GM19397 (cell line): ENCODE measurements at regions not wholly inside any gene's neighbourhood (a gene's known extent, or its start where the extent isn't known, plus 50 kb on each side); places are given as distances from the start of the nearest gene placed in this dataset.
A peak's percentile ranks its signal among the peaks of the same experiment; 100 is the strongest.
"Not testable (repeated sequence)": the region's sequence is repeated elsewhere in the genome, so short reads cannot be mapped to it uniquely, and the experiment has no call there.

Experiments
- ATAC-seq: cut with Tn5 transposase; IDR thresholded peaks from one replicate; pipeline ENCODE4 v1.9.1; 2021; ENCODE audit warnings: mild to moderate bottlenecking, moderate library complexity; ENCODE audit not compliant: unreplicated experiment

DNA sequence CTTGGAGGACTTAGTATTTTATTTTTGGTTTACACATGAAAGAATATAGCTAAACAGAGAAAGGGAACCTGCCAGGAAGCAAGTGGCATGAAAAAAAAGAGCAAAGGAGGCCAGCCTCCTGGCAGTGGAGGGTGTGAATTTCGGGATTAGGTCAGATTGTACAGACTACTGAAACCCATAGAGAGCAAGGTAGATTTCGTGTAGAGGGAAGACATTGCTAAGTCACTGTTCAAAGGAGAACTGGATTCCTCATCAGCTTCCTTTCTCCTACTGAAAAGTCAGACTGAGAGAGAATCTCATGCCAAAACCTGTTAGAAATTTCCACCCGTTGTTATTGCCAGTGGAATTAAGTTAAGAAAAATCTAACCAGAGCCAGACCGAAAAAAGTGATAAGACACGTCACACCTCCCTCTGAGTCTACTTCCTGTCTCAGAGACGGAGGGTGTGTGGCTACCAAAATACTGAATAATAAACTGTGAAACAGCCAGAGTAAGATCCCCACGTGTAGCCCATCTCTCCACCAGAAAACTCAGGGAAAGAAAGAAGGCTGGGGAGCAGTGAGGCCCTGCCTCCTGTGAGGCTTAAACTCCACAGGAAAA, 118.8 kb downstream of the SKIDA1 start:
- ATAC-seq: no peak

DNA sequence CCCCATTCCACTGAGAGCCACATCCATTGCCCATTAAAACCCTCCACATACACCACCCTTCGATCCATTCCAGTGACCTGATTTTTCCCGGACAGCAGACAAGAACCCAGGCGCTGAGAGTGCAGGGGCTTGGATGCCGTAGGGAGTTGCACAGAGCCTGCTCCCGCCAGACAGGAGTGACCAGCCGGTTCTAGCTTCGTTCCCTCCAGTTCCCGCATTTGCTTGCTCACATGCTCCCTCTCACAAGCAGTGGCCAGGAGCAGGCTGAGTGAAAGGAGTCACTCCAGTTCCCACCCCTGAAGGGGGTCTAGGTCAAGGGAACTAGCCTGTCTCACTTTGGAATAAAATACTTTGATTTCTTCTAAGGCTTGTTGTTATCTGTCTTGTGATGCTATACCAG, 119.5 kb downstream of the SKIDA1 start:
- no peak for ATAC-seq

DNA sequence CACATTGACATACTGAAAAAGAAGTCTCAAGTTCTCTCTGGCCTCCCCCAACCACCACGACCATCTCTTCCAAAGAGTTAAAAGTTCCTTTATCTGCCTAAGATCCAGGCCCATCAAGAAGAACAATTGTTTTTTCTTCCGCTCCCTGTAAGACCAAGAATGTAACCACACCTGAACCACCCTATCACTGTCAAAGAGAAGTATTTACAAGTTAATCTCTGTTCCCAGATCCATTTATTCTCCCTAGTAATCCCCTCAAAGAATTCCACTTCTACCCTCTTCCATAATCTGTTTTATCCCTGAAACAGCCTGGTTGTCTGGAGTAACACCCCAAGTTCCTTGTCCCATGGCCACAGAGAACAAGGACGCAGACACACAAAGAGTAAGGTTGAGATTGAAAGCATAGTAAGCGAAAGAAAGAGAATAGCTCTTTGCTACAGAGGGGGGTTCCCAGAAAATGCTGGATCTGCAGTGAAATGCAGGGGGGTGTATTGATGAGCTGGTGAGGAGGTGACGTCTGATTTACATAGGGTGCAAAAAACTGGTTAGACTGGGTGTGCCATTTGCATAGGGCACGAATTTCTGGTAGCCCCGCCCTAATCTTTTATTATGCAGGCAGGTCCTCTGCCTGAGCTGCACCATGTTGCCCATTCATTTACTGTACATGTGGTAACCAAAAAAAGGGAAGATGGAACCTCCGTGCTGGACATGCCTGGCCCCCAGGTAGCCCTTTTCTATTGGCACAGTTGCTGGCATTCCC, 122.0 kb downstream of the SKIDA1 start:
- no peak for ATAC-seq

DNA sequence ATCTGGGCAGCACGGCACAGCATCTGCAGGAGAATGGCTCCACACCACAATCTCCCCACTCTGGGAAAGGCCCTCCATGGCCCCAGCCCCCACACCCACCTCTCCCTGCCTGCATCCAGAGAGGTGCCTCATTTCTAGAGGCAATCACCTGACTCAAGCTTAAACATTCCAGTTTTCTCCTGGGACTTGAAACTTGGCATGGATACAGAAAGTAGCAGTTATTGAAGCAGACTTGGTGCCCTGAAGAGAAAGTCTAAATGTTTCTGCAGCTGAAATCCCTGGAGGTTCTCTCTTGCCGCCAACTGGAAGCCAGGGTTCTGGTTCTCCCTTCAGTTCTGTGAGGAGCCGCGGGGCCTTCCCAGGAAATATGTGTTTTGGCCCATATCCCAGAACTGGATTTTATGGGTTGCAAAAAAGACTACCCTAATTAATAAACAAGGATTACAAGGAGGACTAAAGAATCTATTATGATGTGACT, 122.8 kb downstream of the SKIDA1 start:
- ATAC-seq: no peak

DNA sequence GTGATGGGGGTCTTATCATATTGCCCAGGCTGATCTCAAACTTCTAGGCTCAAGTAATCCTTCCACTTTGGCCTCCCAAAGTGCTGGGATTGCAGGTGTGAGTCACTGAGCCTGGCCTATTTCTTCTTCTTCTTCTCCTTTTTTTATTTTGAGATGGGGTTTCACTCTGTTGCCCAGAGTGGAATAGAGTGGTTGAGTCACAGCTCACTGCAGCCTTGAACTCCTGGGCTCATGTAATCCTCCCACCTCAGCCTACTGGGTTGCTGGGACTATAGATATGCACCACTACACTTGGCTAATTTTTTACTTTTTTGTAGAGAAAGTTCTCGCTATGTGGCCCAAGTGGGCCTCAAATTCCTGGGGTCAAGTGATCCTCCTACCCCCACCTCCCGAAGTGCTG, 124.3 kb downstream of the SKIDA1 start:
- ATAC-seq: no peak

DNA sequence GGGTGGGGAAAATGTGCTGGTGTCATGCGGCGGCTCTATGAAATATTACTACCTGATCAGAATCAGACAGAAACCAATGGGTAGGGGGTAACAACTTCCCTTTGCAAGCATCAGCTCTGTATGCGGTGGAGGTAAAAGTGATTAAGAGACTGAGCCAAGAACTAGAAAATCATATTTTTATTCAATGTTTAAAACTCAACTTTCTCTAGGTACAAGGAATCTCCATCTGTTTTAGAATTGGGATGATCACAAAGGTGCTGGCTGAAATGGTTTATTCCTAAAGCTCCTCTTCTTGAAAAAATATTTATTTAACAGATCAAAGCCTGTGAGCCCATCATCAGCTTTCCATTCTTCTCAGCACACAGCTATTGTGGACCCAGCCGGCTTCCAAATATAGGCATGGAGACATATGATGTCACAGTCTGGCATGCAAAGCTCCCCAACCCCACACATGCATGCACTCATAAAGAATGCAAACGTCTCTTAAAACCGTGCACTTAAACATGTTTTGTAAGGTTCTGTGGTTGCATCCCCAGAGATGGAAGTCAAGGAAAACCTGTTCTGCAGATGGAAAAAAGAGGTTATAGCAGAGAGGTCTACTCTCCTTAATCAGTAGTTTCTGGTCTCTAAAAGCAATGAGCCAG, 126.0 kb downstream of the SKIDA1 start:
- no peak for ATAC-seq

DNA sequence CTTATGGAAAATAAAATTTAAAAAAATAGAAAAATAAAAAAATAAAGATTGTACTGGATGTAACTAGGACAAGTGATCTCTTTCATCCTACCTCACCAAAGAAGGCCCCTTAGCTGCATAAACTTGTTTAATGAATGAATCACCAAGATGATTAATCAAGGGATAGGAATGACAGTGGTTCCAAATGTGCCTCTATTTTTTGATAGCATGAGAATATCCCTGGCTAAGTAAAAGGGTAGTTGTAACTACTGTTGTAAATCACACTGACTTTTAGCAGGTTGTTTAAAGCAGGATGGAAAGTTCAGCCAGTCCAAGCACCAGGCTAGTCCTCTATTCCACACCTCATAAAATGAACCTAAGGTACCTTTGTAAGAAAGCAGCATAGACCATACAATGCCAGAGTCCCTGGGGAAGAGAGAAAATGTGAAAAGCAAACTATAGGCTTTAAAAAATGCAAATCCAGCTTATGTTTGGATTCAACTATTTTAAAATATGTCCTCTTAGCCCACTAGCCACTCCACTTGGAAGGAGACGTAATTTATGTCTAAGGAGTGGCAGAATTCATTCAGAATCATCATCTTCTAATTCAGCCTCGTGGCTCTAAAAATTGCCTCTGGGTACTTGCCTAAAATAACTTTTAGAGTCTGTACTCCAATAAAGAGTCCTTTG, 126.8 kb downstream of the SKIDA1 start:
- ATAC-seq: no peak

DNA sequence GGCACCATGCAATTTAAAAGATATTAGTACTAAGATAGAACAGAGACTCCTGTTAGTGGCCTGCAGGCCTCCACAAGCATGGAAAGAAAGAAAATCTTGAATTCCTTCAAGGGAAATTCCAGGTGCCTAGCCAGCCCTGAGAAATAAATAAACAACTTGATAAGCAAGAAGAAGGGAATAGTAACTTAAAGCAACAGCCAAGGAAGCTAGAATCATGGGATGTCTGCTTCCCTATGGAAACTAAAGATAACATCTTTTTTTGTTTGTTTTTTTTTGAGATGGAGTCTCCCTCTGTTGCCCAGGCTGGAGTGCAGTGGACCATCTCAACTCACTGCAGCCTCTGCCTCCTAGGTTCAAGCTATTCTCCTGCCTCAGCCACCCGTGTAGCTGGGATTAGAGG, 128.6 kb downstream of the SKIDA1 start:
- no peak for ATAC-seq

DNA sequence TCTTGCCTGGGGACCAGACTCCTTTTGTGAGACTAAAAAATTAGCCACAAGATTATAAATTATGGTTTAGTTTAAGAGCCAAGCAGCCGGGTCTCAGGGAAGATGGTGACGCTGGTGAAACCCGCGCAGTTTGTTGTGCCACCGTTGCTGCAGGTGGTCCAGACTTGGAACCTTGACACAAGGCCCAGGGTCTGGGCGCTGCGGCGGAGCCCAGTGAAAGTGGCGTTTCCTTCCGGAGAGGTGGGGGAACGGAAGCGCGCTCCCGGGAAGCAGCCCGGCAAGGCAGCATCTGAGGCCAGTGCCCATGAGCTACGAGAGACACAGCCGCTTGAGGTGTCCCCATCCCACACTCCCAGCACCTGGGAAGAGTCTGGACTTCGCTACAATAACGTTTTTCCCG, 131.6 kb downstream of the SKIDA1 start:
- no peak for ATAC-seq

DNA sequence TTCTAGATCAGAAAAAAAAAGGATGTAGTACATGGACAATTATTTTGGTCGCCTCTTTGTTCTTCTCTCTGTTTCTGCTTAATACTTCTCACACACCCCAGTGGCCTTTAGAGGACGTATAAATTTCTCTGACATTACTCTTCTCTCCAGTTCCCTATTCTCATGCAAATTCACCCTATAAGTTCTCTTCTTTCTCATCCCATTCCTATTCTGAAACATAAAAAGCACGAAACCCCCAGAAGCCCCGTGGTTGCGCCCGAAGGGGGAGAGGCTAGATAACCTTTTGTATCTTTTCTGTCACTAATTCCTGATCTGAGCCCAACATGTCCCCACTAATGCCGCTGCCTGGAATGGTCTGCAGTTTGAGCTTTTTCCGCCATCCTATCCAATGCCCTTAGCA, 136.9 kb downstream of the SKIDA1 start:
- no peak for ATAC-seq

DNA sequence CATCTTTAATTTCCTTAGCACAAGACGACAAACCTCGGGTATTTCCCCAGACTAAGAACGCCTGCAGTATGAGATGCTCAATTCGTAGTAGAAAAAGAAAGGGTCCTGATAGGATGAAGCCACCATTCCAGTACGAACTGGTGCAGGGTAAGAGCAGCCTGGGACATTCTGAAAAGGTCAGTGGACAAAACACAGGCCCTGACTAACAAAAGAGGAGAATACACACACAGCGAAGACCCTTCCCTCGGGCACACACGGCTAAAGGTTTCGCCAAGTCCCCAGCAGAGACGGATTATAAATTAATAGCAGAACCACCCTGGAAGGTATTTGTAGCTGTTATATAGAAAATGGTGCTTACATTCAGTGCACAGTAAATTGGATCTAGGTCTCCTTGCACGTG, 137.6 kb downstream of the SKIDA1 start:
- ATAC-seq: no peak

DNA sequence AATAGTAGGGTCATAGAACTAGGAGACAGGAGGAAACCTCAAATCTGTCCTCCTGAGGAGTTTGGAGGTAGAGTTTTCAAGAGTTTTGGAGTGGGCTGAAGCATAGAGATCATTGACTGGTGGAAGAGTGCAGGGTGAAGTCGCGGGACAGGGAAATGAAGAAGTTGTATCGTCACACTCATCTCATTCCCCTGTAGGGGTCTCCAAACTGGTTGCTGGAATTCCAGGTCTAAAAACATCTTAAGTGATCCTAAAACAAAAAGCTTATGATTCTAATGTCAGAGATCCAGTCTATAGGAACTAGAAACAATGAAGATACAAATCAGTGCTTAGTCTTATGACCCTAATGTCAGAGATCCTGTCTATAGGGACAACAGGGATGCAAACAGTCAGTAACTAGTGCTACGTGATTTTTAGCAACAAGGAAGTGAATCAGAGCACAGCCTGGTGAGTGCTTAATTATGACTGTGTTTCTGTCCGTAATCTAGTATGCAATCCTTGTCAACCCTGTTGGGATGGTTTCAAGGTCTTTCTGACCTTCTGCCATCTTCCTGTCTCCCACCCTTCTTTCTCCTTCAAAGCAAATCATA, 139.4 kb downstream of the SKIDA1 start:
- ATAC-seq: no peak

DNA sequence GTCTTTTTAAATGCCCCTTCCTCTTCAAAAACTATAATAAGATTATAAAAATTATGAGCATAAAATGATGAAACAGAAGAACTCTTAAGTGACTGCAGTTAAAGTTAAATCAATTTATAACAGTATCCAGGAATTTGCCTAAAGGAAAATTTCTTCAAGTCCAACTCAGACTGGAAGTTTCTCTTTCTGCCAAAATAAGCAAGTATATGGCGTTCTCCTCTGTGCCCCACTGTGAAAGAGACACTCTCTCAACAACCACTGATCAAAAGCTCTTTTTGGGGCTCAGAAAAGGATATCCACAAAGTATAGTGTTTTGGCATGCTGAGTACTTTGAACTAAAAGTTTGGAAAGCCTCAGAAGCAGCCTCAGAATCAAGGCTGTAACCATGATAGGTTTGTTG, 139.9 kb downstream of the SKIDA1 start:
- ATAC-seq: no peak

DNA sequence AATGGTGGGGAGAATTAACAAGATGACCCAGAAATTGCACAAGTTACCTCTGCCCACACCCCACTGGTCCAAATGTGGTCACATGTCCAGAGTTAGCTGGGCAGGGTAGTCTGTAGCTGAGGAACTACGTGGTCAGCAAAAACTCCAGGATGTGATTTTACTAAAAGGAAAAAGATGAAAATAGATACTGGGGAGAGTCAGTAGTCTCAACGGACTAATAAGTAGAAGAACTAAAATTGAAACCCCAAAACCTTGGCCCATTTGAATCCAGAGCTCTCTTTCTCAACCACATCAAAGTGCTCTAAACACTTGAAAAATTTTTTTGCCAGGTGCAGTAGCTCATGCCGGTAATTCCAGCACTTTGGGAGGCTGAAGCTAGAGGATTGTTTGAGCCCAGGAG, 146.3 kb downstream of the SKIDA1 start:
- no peak for ATAC-seq

DNA sequence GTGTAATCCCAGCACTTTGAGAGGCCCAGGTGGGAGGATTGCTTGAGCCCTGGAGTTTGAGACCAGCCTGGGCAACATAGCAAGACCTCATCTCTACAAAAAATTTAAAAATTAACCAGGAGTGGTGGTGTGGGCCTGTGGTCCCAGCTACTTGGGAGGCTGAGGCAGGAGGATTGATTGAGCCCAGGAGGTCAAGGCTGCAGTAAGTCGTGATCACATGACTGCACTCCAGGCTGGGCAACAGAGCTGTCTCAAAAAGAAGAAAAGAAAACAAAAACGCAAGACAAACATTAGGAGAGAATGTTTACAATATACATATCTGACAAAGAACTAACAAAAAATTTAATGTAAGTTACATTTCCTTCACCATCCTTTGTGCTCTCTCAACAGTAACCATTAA, 150.2 kb downstream of the SKIDA1 start:
- not testable (repeated sequence) for ATAC-seq

DNA sequence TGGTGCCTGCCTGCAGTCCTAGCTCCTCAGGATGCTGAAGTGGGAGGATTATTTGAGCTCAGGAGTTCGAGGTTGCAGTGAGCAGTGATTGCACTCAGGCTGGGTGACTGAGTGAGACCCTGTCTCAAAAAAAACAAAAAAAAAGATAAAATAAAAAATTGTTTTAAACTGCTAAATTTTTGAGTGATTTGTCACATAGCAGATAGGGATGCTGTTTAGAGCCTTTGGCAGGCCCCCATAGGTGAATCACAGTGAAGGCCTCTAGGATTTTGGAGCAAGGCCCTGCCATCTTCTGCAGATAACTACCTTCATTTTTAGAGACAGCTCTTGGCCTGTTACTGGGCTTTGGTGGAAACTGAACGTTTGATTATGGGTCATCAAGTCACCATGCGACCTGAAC, 151.6 kb downstream of the SKIDA1 start:
- ATAC-seq: not testable (repeated sequence)

DNA sequence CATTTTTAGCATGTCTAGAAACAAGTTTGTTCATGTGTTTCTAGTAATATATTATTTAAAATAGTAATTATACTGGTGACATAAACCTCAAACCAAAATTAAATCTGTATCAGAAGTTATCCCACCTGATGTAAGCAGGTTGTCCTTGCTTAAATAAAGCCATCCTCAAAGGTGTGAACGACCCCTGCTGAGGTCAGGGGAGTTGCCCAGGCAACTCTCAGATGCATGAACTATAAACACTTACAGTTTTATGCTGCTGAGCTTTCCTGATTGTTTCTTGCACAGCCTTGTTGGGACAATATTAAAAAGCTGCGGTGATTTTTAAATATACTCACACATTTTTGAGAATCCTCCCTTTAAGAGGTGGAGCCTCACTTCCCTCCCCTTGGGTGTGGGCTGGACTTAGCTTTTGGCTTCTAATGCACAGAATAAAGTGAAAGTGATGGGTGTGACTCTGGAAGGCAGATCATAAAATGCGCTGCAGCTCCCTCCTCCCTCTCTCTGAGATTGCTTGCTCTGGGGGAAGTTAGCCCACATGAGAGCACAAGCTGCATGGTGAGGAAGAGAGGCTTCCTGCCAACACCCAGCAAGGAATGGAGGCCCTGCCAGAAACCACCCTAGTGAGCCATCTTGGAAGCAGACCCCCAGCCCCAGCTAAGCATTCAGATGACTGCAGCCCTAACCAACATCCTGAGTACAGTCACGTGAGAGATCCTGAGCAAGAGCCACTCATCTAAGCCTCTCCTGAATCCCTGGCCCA, 152.7 kb downstream of the SKIDA1 start:
- ATAC-seq: peak; percentile 67

DNA sequence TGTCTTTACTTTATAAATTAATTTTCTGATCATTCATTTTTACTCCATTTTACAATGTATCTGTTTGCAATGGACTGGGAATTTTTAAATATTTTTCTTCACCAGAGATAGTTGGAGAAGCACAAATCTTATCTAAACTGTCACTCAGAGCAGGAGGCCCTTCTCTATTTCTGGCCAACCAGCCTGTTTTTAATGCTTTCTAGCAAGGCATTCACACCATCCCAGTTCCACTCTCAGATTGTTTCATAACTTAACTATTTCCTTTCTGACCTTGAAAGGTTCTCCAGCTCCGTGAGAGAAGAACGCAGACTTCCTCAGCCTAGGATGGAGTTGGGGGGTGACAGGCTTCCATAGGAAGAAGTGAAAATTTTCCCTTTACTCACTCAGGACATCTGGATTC, 155.8 kb downstream of the SKIDA1 start:
- no peak for ATAC-seq

DNA sequence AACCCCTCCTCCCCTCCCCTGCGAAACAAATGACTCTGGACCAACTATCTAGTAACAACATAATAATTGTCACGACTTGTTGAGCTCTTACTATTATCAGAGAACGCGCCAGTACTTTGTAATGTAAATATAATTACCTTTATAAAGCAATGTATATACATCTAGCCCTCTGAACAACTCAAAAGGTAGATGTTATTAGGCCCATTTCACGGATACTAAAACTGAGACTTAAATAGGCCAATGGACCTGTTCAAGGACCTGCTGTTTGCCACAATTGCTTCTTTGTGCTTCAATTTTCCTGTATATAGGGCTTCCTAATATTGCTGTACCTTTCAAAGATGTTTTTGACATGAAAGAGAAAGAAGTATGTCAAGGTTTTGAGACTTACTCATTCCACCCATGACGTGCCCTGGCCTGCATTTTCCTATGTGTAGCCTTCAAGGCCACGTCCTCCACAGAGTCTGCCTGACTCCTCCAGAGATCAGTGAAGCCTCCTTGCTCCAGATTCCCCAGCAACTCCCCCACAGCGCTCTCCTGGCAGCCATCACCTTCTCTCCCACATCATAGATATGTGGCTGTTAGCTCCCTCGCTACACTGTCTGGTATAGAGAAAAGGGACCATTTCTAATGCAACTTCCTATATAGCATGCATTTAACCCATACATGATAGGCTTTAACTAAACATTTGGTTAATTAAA, 156.6 kb downstream of the SKIDA1 start:
- no peak for ATAC-seq

DNA sequence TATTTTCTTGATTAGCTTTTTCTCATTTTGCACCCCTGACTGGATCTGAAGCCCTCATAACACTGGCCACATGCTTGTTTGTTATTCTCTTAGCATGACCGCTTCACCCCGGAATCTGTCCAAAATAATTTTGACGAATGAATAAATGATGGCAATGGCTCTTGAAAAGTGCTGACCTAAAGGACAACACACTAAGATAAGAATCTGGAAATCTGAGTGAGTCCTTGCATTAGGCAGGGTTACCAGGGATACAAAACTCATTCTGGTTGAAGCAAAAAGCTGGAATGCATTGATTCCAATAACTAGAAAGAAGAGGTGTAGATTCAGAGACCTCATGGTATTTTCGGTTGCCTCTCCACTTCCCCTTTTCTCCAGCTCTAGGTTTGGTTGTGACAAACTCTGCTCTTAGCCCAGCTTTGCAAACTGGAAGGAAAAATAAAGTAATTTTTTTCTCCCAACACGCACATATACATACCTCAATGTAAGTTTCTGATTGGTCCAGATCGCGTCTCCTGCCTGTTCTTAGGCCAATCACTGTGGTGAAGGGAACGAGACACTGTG, 157.4 kb downstream of the SKIDA1 start:
- no peak for ATAC-seq
